B cell (primary cell): ENCODE measurements at regions not wholly inside any gene's neighbourhood (a gene's known extent, or its start where the extent isn't known, plus 50 kb on each side); places are given as distances from the start of the nearest gene placed in this dataset.

Experiments used
- ATAC-seq: fragments of 200-7000 bp; cut with Tn5 transposase; one replicate; pipeline ENCODE4 v1.10.0; 2021; ENCODE audit warnings: low read depth, mild to moderate bottlenecking, moderate number of reproducible peaks, moderate library complexity
- CTCF ChIA-PET: fragments of 350-600 bp; sonication (Branson Sonifier 250); formaldehyde crosslinking; loops from one replicate; lab custom pipeline; 2021; ENCODE audit warnings: antibody characterized with exemption, inconsistent platforms; lab: Charles Lee
- POLR2A ChIA-PET: fragments of 350-600 bp; sonication (Branson Sonifier 250); formaldehyde crosslinking; loops from one replicate; lab custom pipeline; 2021; ENCODE audit warnings: antibody characterized with exemption; lab: Charles Lee
- DNase-seq: peaks from one replicate; pipeline ENCODE4 v3.0.0; 2013
- H2AFZ ChIP-seq: 2 replicates; pipeline ENCODE4 v1.6.1; 2012; ENCODE audit warnings: mild to moderate bottlenecking, low read depth, low read length; ENCODE audit not compliant: insufficient read depth, poor library complexity, severe bottlenecking
- H3K27ac ChIP-seq, 2 donors: 1 replicate in 1 of 2; 2 replicates in 1 of 2; pipeline ENCODE4 v1.5.1; 2012 to 2013; ENCODE audit warnings: low read length in 2 of 2, mild to moderate bottlenecking in 2 of 2, moderate library complexity in 1 of 2
- H3K27me3 ChIP-seq, 4 experiments: fragments of 200-600 bp in 1 of 4; sonication (generic) in 1 of 4; replicated peaks in 1 of 4; 1 replicate in 2 of 4; 2 replicates in 2 of 4; pipeline versions ENCODE4 v1.6.1 to v1.7.0; 2013 to 2016; ENCODE audit warnings: low read length in 3 of 4, mild to moderate bottlenecking in 2 of 4, mixed read lengths in 1 of 4, moderate library complexity in 1 of 4; ENCODE audit not compliant: insufficient read depth in 4 of 4, control insufficient read depth in 3 of 4; ENCODE audit errors: control extremely low read depth in 1 of 4
- H3K36me3 ChIP-seq, 2 experiments: replicated peaks in 1 of 2; 1 replicate in 1 of 2; 2 replicates in 1 of 2; pipeline versions ENCODE4 v1.6.1 to v1.7.1; 2013; ENCODE audit warnings: low read length in 1 of 2; ENCODE audit not compliant: insufficient read depth in 2 of 2, control insufficient read depth in 1 of 2; ENCODE audit errors: control extremely low read depth in 1 of 2, extremely low read depth in 1 of 2
- H3K4me1 ChIP-seq, 2 donors: fragments of 200-600 bp in 1 of 2; sonication (generic) in 1 of 2; 1 replicate in 1 of 2; 2 replicates in 1 of 2; pipeline versions ENCODE4 v1.5.1 to v1.6.1; 2013 to 2017; ENCODE audit warnings: low read length in 2 of 2; ENCODE audit not compliant: control insufficient read depth in 2 of 2, insufficient read depth in 2 of 2
- H3K4me2 ChIP-seq: replicated peaks from 2 replicates; pipeline ENCODE3; 2012; ENCODE audit warnings: mild to moderate bottlenecking, low read depth, low read length; ENCODE audit not compliant: poor library complexity, severe bottlenecking
- H3K4me3 ChIP-seq, 5 experiments: fragments of 200-600 bp in 1 of 5; sonication (generic) in 1 of 5; 1 replicate in 3 of 5; 2 replicates in 2 of 5; pipeline versions ENCODE4 v1.5.1 to v1.7.0; 2011 to 2016; ENCODE audit warnings: low read length in 4 of 5, mild to moderate bottlenecking in 4 of 5, low read depth in 2 of 5, control low read depth in 1 of 5, moderate library complexity in 1 of 5; ENCODE audit not compliant: insufficient read depth in 1 of 5; ENCODE audit errors: control extremely low read depth in 1 of 5, extremely low read depth in 1 of 5
- H3K79me2 ChIP-seq: fragments of 200-600 bp; sonication (generic); one replicate; pipeline ENCODE4 v1.6.0; 2016; ENCODE audit warnings: low read length; ENCODE audit not compliant: control insufficient read depth, insufficient read depth
- H3K9ac ChIP-seq: fragments of 200-600 bp; sonication (generic); 2 replicates; pipeline ENCODE4 v1.6.1; 2017; ENCODE audit warnings: mild to moderate bottlenecking, low read length, moderate library complexity
- H3K9me3 ChIP-seq, 3 donors: one replicate each; pipeline versions ENCODE4 v1.6.1 to v1.7.1; 2013; ENCODE audit warnings: low read length in 2 of 3; ENCODE audit not compliant: control insufficient read depth in 2 of 3, insufficient read depth in 1 of 3; ENCODE audit errors: control extremely low read depth in 1 of 3
- H4K20me1 ChIP-seq: 2 replicates; pipeline ENCODE4 v1.6.0; 2012; ENCODE audit warnings: mild to moderate bottlenecking, low read length; ENCODE audit not compliant: insufficient read depth, control insufficient read depth, poor library complexity, severe bottlenecking
- H3K27ac Mint-ChIP-seq: one replicate; pipeline ENCODE4 v1.8.0; 2021; ENCODE audit warnings: mixed read lengths
- H3K27me3 Mint-ChIP-seq: one replicate; pipeline ENCODE4 v1.8.0; 2021; ENCODE audit warnings: mixed read lengths
- H3K4me1 Mint-ChIP-seq: one replicate; pipeline ENCODE4 v1.8.0; 2021; ENCODE audit warnings: mixed read lengths
- H3K4me3 Mint-ChIP-seq: one replicate; pipeline ENCODE4 v1.8.0; 2021; ENCODE audit warnings: mixed read lengths
- H3K9me3 Mint-ChIP-seq: one replicate; pipeline ENCODE4 v1.8.0; 2022; ENCODE audit warnings: mixed read lengths; ENCODE audit not compliant: insufficient read depth
- EZH2 ChIP-seq: IDR thresholded peaks from 2 replicates; pipeline ENCODE4 v1.6.1; 2012; ENCODE audit warnings: borderline replicate concordance, low read depth, mild to moderate bottlenecking, moderate library complexity, low read length; ENCODE audit not compliant: insufficient read depth, poor library complexity, severe bottlenecking
- WGBS: methylation state at CpG from one replicate; pipeline ENCODE4 v1.1.5; 2013; ENCODE audit warnings: missing lambda C conversion rate; ENCODE audit not compliant: insufficient coverage; 5-methylcytosine and 5-hydroxymethylcytosine counted together
- intact Hi-C: fragments of 100-400 bp; cut with micrococcal nuclease; formaldehyde crosslinking; loops from one replicate; pipeline ENCODE4 v1.10.0; 2022
- TF ChIP-seq, protein P1 (sequence below): fragments of 200-600 bp; IDR thresholded peaks from one replicate; pipeline ENCODE4 v1.8.0; 2022; ENCODE audit warnings: antibody characterized with exemption, mild to moderate bottlenecking

DNA sequence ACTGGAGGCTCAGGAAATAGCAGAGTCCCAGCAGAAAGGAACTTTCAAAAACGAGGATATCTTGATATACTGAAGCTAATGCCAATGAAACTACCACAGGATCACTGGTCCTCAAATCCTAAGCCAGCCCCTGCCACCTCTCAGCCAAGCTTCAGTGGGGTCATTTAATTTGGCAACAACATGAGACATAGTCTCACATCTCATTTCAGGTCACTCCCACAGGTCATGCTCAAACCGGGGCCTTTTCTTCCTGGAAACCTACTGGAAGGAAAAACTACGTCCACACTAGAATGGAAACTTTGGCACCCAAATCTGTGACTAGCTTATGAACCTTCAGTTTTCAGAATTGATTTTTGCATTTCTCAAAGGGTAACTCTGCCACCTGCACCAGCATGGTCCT, 61.9 kb upstream of the CYP2D6 start:
- Histone ChIP-seq H3K36me3 (peaks cover 0 to 3% of the 10 kb centered on the region in 2 experiments), H2AFZ (no peak overlapping the region), H3K79me2 (peaks cover 94% of the 10 kb centered on the region), H3K4me2 (no peak overlapping the region), H3K27me3 (no peaks in the 10 kb centered on the region), H3K4me3 (no peak overlapping the region), H3K4me1 (no peaks in the 10 kb centered on the region), H3K27ac (no peak overlapping the region), H3K9ac (no peak overlapping the region), H3K9me3 (no peaks in the 10 kb centered on the region), H4K20me1 (peaks cover 98% of the 10 kb centered on the region)
- WGBS = 85% methylated on average over 3 of the region's 3 CpGs
- no peak for DNase-seq
- ATAC-seq = no peak
- Mint-ChIP-seq H3K27me3 (no peaks in the 10 kb centered on the region), H3K4me3 (no peak overlapping the region), H3K4me1 (peaks cover 47% of the 10 kb centered on the region), H3K27ac (no peak overlapping the region), H3K9me3 (no peaks in the 10 kb centered on the region)
- intact Hi-C loops = no loop called here
- ChIA-PET POLR2A (no interaction called here), CTCF (no interaction called here)
- no peak for TF ChIP-seq EZH2

DNA sequence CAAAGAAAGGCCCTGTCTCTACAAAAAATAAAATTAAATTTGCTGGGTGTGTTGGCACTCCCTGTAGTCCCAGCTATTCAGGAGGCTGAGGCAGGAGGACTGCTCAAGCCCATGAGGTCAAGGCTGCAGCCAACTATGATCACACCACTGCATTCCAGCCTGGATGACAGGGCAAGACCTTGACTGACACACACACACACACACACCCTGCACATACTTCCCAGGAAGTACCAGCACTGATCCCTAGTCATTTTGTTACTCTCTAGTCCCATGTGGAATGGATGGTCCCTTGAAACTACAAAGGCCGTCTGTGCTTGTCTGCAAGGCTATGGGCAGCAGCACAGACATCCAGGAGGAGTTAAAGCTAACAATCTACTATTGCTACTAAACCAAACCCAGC, 59.7 kb upstream of the CYP2D6 start:
- CTCF ChIA-PET = no interaction called here
- no peaks in the 10 kb centered on the region for H3K27me3 Mint-ChIP-seq
- Histone ChIP-seq H3K27me3 (no peaks in the 10 kb centered on the region), H2AFZ (no peak overlapping the region), H4K20me1 (peaks cover 96% of the 10 kb centered on the region), H3K9me3 (no peaks in the 10 kb centered on the region), H3K36me3 (peaks cover 0 to 3% of the 10 kb centered on the region in 2 experiments), H3K27ac (no peak overlapping the region), H3K4me1 (no peaks in the 10 kb centered on the region), H3K4me3 (no peak overlapping the region), H3K4me2 (no peak overlapping the region), H3K79me2 (peaks cover 92% of the 10 kb centered on the region), H3K9ac (no peak overlapping the region)
- intact Hi-C loops = no loop called here
- no peak for DNase-seq
- H3K4me1 Mint-ChIP-seq = peaks cover 46% of the 10 kb centered on the region
- no peak for ATAC-seq
- no peak overlapping the region for H3K27ac Mint-ChIP-seq
- POLR2A ChIA-PET = no interaction called here
- TF ChIP-seq, protein P1, sequence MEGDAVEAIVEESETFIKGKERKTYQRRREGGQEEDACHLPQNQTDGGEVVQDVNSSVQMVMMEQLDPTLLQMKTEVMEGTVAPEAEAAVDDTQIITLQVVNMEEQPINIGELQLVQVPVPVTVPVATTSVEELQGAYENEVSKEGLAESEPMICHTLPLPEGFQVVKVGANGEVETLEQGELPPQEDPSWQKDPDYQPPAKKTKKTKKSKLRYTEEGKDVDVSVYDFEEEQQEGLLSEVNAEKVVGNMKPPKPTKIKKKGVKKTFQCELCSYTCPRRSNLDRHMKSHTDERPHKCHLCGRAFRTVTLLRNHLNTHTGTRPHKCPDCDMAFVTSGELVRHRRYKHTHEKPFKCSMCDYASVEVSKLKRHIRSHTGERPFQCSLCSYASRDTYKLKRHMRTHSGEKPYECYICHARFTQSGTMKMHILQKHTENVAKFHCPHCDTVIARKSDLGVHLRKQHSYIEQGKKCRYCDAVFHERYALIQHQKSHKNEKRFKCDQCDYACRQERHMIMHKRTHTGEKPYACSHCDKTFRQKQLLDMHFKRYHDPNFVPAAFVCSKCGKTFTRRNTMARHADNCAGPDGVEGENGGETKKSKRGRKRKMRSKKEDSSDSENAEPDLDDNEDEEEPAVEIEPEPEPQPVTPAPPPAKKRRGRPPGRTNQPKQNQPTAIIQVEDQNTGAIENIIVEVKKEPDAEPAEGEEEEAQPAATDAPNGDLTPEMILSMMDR = no peak
- no peak for TF ChIP-seq EZH2
- H3K4me3 Mint-ChIP-seq = no peak overlapping the region
- WGBS = 83% methylated on average over 1 of the region's 1 CpG
- H3K9me3 Mint-ChIP-seq = no peaks in the 10 kb centered on the region
